Osteocyte (in vitro differentiated cells): ENCODE measurements at regions not wholly inside any gene's neighbourhood (a gene's known extent, or its start where the extent isn't known, plus 50 kb on each side); places are given as distances from the start of the nearest gene placed in this dataset.

Source experiments
- DNase-seq: peaks from one replicate; pipeline ENCODE4 v3.0.0; 2021; ENCODE audit warnings: mixed read lengths; ENCODE audit not compliant: unreplicated experiment; ENCODE audit errors: extremely low spot score
- H3K27ac Mint-ChIP-seq: one replicate; pipeline ENCODE4 v1.8.0; 2021; ENCODE audit warnings: mild to moderate bottlenecking, mixed read lengths; ENCODE audit not compliant: unreplicated experiment
- H3K27me3 Mint-ChIP-seq: one replicate; pipeline ENCODE4 v1.8.0; 2021; ENCODE audit warnings: mixed read lengths; ENCODE audit not compliant: unreplicated experiment
- H3K36me3 Mint-ChIP-seq: one replicate; pipeline ENCODE4 v1.8.0; 2021; ENCODE audit warnings: mixed read lengths; ENCODE audit not compliant: unreplicated experiment
- H3K4me1 Mint-ChIP-seq: one replicate; pipeline ENCODE4 v1.8.0; 2021; ENCODE audit warnings: mixed read lengths; ENCODE audit not compliant: unreplicated experiment
- H3K4me3 Mint-ChIP-seq: one replicate; pipeline ENCODE4 v1.8.0; 2021; ENCODE audit warnings: mild to moderate bottlenecking, moderate library complexity, mixed read lengths; ENCODE audit not compliant: unreplicated experiment
- H3K9me3 Mint-ChIP-seq: one replicate; pipeline ENCODE4 v1.8.0; 2021; ENCODE audit warnings: mixed read lengths; ENCODE audit not compliant: unreplicated experiment
- TF ChIP-seq, protein P1 (sequence below): fragments of 200-600 bp; sonication (generic); IDR thresholded peaks from 2 replicates; pipeline ENCODE4 v1.5.0; 2021; ENCODE audit warnings: antibody characterized with exemption, mild to moderate bottlenecking, moderate library complexity

DNA sequence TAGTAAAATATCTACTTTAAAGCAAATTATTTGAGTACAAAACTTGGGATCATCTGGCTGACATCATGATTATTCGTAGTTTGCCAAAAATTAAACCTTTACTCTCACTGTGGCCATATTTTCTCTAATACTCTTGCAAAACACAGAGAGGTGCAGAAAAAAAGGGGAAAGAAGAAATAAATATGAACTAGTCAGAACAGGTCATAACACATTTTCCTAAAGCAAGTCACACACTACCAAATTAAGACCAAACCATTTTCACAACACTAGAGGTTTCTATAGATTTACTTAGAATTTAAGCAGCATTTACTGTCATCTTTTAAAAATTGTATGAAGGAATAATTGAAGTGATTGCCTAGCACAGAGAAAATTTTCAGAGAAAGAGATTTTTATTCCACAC lies 726.1 kb downstream of the SORCS1 start:
- Mint-ChIP-seq H3K9me3 (peaks cover 6% of the 10 kb centered on the region), H3K27ac (no peak overlapping the region), H3K36me3 (no peaks in the 10 kb centered on the region), H3K27me3 (no peaks in the 10 kb centered on the region), H3K4me3 (no peak overlapping the region), H3K4me1 (no peaks in the 10 kb centered on the region)
- TF ChIP-seq, protein P1, sequence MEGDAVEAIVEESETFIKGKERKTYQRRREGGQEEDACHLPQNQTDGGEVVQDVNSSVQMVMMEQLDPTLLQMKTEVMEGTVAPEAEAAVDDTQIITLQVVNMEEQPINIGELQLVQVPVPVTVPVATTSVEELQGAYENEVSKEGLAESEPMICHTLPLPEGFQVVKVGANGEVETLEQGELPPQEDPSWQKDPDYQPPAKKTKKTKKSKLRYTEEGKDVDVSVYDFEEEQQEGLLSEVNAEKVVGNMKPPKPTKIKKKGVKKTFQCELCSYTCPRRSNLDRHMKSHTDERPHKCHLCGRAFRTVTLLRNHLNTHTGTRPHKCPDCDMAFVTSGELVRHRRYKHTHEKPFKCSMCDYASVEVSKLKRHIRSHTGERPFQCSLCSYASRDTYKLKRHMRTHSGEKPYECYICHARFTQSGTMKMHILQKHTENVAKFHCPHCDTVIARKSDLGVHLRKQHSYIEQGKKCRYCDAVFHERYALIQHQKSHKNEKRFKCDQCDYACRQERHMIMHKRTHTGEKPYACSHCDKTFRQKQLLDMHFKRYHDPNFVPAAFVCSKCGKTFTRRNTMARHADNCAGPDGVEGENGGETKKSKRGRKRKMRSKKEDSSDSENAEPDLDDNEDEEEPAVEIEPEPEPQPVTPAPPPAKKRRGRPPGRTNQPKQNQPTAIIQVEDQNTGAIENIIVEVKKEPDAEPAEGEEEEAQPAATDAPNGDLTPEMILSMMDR = no peak
- DNase-seq = no peak

DNA sequence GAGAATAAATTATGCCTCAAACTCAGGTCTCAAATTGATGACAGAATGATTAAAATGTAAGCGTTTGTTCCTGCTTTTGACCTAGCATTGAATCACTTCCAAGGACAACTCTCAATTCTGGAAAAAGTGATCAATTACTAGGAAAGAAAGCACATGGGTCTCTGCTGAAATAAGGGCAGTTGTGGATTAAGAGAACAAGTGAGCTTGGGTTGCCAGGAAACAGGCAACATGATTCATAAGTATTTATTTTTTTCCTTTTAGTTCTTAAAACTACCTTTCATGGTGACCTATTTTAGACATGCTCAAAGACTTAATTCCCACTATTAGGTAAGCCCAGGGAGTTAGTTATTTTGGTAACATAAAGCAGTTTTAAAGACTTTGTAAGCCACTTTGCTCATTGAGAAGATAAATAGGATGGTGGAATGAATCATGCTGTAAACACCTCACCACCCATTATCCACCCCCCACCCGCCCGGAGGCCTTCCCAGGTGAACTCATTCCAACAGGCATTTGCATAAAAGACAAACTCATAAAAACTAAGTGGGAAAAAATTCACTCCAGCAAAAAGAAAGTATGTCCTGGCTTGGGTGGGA lies 728.3 kb downstream of the SORCS1 start:
- TF ChIP-seq, protein P1 = no peak
- Mint-ChIP-seq H3K27ac (no peak overlapping the region), H3K36me3 (no peaks in the 10 kb centered on the region), H3K4me1 (no peaks in the 10 kb centered on the region), H3K27me3 (no peaks in the 10 kb centered on the region), H3K4me3 (no peak overlapping the region), H3K9me3 (peaks cover 6% of the 10 kb centered on the region)
- no peak for DNase-seq

DNA sequence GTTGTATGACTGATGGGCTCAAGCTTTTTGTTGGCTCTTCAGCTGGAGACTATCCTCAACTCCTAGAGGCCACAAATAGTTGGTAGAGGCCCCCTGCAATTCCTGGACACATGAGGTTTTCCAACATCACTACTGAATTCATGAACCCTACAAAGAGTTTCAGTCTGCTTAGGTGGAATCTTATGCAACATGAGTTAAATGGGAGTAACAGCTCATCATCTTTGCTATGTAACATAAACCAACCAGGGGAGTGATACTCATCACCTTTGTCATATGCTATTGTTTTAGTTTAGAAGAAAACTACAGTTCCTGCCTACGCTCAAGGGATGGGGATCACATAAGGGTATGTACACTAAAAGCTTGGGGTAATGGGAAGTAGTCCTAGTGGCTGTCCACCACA lies 729.4 kb downstream of the SORCS1 start:
- no peak for DNase-seq
- H3K27me3 Mint-ChIP-seq = no peaks in the 10 kb centered on the region
- TF ChIP-seq, protein P1 = no peak
- peaks cover 6% of the 10 kb centered on the region for H3K9me3 Mint-ChIP-seq
- H3K27ac Mint-ChIP-seq = no peak overlapping the region
- no peaks in the 10 kb centered on the region for H3K4me1 Mint-ChIP-seq
- H3K4me3 Mint-ChIP-seq = no peak overlapping the region
- H3K36me3 Mint-ChIP-seq = no peaks in the 10 kb centered on the region

DNA sequence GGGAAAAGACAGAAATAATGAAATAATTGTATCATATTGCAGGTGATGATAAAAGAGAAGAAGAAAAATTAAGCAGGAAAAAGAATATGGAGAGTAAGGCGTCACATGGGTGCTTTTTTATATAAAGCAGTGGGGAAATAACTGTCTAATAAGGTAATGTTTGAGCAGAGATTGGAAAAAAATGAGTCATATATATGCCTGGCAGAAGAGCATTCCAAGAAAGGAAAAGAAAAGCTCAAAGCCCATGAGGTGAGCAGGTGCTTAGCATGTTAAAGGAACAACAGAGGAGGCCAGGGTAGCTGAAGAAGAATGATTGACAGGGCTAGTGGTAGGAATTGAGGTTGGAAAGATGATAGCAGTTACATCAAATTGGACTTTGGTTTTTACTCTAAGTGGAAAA lies 739.5 kb downstream of the SORCS1 start:
- Mint-ChIP-seq H3K9me3 (no peaks in the 10 kb centered on the region), H3K27ac (no peak overlapping the region), H3K4me1 (no peaks in the 10 kb centered on the region), H3K36me3 (no peaks in the 10 kb centered on the region), H3K27me3 (no peaks in the 10 kb centered on the region), H3K4me3 (no peak overlapping the region)
- TF ChIP-seq, protein P1 = no peak
- no peak for DNase-seq

DNA sequence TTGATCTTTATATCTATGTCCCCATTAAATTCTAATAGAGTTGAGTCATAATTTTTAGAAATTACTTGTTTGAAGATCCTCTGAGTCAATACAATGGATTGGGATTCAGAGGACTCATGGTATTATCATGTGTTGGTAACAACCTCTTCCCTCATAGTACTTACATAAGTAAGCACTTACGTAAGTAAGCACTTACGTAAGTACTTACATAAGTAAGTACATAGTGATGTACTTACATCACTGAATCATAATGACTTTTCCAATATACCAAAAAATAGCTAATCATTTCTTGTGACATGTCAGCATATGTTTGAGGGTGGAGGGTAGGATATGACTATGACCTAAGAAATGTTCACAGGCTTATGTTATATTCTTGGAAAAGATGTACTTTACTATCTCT lies 740.5 kb downstream of the SORCS1 start:
- H3K9me3 Mint-ChIP-seq = no peaks in the 10 kb centered on the region
- DNase-seq = no peak
- no peaks in the 10 kb centered on the region for H3K4me1 Mint-ChIP-seq
- H3K4me3 Mint-ChIP-seq = no peak overlapping the region
- H3K27ac Mint-ChIP-seq = no peak overlapping the region
- H3K27me3 Mint-ChIP-seq = no peaks in the 10 kb centered on the region
- TF ChIP-seq, protein P1 = no peak
- no peaks in the 10 kb centered on the region for H3K36me3 Mint-ChIP-seq
